ENCODE measurements at regions not wholly inside any gene's neighbourhood (a gene's known extent, or its start where the extent isn't known, plus 50 kb on each side); places are given as distances from the start of the nearest gene placed in this dataset.
A peak's percentile ranks its signal among the peaks of the same experiment; 100 is the strongest.

- peaks cover 5% of the 10 kb centered on the region for H3K9me3 ChIP-seq (ENCODE audit: low read depth, low read length, poor library complexity, severe bottlenecking)
- ChIA-PET CTCF (no interaction called here), POLR2A (ENCODE audit: low non-redundant PET) (no interaction called here)
- no TSS peak for BruUV-seq (replicated peaks)
- H3K27ac ChIP-seq (ENCODE audit: low read depth, low read length, poor library complexity, severe bottlenecking), result no peak overlapping the region
- TF ChIP-seq, protein P1, sequence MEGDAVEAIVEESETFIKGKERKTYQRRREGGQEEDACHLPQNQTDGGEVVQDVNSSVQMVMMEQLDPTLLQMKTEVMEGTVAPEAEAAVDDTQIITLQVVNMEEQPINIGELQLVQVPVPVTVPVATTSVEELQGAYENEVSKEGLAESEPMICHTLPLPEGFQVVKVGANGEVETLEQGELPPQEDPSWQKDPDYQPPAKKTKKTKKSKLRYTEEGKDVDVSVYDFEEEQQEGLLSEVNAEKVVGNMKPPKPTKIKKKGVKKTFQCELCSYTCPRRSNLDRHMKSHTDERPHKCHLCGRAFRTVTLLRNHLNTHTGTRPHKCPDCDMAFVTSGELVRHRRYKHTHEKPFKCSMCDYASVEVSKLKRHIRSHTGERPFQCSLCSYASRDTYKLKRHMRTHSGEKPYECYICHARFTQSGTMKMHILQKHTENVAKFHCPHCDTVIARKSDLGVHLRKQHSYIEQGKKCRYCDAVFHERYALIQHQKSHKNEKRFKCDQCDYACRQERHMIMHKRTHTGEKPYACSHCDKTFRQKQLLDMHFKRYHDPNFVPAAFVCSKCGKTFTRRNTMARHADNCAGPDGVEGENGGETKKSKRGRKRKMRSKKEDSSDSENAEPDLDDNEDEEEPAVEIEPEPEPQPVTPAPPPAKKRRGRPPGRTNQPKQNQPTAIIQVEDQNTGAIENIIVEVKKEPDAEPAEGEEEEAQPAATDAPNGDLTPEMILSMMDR (conservative IDR thresholded peaks at IDR 0.05; ENCODE audit: low read depth, low read length), result no peak
- TF ChIP-seq EZH2 (IDR thresholded peaks at IDR 0.05; ENCODE audit: borderline replicate concordance, low read depth, low read length, poor library complexity, severe bottlenecking), result no peak
- DNase-seq (ENCODE audit: low spot score), result no peak
- H3K27me3 ChIP-seq (replicated peaks; ENCODE audit: insufficient read depth, low read depth, low read length, poor library complexity), result no peaks in the 10 kb centered on the region
- intact Hi-C loops (cut with micrococcal nuclease; ENCODE audit: unreplicated experiment), result no loop called here
- H3K36me3 ChIP-seq (ENCODE audit: insufficient read depth, low read length, poor library complexity, severe bottlenecking), result no peaks in the 10 kb centered on the region
- H3K4me1 ChIP-seq (ENCODE audit: insufficient read depth, low read length, poor library complexity, severe bottlenecking), result no peaks in the 10 kb centered on the region
- no peak overlapping the region for H3K4me3 ChIP-seq (ENCODE audit: low read depth, low read length, poor library complexity, severe bottlenecking)
Measured at GRCh38 chr15:70299931-70300869, 202.5 kb upstream of the TLE3 start.

DNA sequence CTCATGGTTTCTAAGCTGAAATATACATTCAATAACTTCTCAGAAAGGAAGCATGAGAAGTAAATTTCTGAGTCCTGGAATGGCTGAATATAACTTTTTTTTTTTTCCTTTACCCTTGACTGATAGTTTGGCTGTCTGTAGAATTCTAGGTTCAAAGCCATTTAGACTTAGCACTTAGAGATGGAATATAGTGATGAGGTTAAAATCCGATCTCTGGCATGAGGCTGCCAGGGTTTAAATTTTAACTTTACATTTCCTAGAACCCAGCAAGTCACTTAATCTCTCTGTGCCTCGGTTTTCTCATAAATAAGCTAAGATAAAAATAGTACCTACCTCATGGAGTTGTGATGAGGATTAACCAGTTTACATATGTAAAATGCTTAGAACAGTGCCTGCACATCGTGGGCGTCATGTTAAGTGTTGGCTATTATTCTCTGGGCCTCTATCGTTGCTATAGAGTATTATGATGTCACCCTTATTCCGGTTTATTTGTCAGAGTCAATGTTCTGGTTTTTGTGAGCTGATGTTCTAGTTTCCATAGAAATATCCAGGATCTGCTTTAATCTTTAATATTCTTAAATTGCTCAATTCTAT, 199.8 kb upstream of the TLE3 start:
- Histone ChIP-seq H3K9me3 (ENCODE audit: low read depth, low read length, poor library complexity, severe bottlenecking) (no peaks in the 10 kb centered on the region), H3K27ac (ENCODE audit: low read depth, low read length, poor library complexity, severe bottlenecking) (no peak overlapping the region), H3K4me1 (ENCODE audit: insufficient read depth, low read length, poor library complexity, severe bottlenecking) (no peaks in the 10 kb centered on the region), H3K4me3 (ENCODE audit: low read depth, low read length, poor library complexity, severe bottlenecking) (no peak overlapping the region), H3K36me3 (ENCODE audit: insufficient read depth, low read length, poor library complexity, severe bottlenecking) (no peaks in the 10 kb centered on the region), H3K27me3 (replicated peaks; ENCODE audit: insufficient read depth, low read depth, low read length, poor library complexity) (no peaks in the 10 kb centered on the region)
- POLR2A ChIA-PET (ENCODE audit: low non-redundant PET), result no interaction called here
- CTCF ChIA-PET, result no interaction called here
- intact Hi-C loops (cut with micrococcal nuclease; ENCODE audit: unreplicated experiment), result no loop called here
- no peak for TF ChIP-seq EZH2 (IDR thresholded peaks at IDR 0.05; ENCODE audit: borderline replicate concordance, low read depth, low read length, poor library complexity, severe bottlenecking)
- TF ChIP-seq, protein P1 (conservative IDR thresholded peaks at IDR 0.05; ENCODE audit: low read depth, low read length), result no peak
- peak; percentile 48 for DNase-seq (ENCODE audit: low spot score)
- BruUV-seq (replicated peaks), result no TSS peak

DNA sequence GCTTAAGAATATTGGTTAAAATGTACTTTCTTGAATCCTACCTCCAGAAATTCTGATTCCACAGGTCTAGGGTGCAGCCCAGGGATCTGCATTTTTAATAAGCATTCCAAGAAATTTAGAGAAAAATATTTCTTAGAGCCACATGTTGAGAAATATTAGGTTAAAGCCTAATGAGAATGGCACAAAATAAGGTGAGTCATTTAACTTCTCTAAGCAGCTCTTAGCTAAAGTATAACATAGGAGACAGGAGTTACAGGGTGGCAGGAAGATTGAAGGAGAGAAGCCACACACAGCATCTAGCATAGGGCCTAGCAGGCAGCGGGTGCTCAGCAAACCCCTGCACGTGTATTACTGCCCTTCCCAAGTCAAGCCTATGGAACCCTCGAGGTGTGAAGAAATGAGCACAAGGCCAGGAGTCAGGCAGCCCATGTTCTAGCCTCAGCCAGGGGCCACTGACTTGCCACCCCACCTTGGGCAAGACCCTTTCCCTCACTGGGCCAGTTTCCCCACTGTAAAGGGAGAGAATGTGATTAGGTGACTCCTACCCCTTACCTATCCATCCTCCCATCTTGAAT, 197.1 kb upstream of the TLE3 start:
- CTCF ChIA-PET, result no interaction called here
- no peaks in the 10 kb centered on the region for H3K9me3 ChIP-seq (ENCODE audit: low read depth, low read length, poor library complexity, severe bottlenecking)
- H3K36me3 ChIP-seq (ENCODE audit: insufficient read depth, low read length, poor library complexity, severe bottlenecking), result no peaks in the 10 kb centered on the region
- POLR2A ChIA-PET (ENCODE audit: low non-redundant PET), result no interaction called here
- no peak overlapping the region for H3K27ac ChIP-seq (ENCODE audit: low read depth, low read length, poor library complexity, severe bottlenecking)
- intact Hi-C loops (cut with micrococcal nuclease; ENCODE audit: unreplicated experiment), result no loop called here
- BruUV-seq (replicated peaks), result no TSS peak
- no peak for DNase-seq (ENCODE audit: low spot score)
- no peak for TF ChIP-seq EZH2 (IDR thresholded peaks at IDR 0.05; ENCODE audit: borderline replicate concordance, low read depth, low read length, poor library complexity, severe bottlenecking)
- TF ChIP-seq, protein P1 (conservative IDR thresholded peaks at IDR 0.05; ENCODE audit: low read depth, low read length), result no peak
- no peak overlapping the region for H3K4me3 ChIP-seq (ENCODE audit: low read depth, low read length, poor library complexity, severe bottlenecking)
- H3K4me1 ChIP-seq (ENCODE audit: insufficient read depth, low read length, poor library complexity, severe bottlenecking), result no peaks in the 10 kb centered on the region
- no peaks in the 10 kb centered on the region for H3K27me3 ChIP-seq (replicated peaks; ENCODE audit: insufficient read depth, low read depth, low read length, poor library complexity)

Measured in A673 (cell line).